Aorta (tissue), 5 donors: ENCODE measurements at regions not wholly inside any gene's neighbourhood (a gene's known extent, or its start where the extent isn't known, plus 50 kb on each side); places are given as distances from the start of the nearest gene placed in this dataset.

Experiments used
- ATAC-seq: fragments of 200-7000 bp; cut with Tn5 transposase; one replicate; pipeline ENCODE4 v1.9.1; 2022; ENCODE audit warnings: moderate library complexity; ENCODE audit not compliant: low FRiP score
- DNase-seq, 2 donors: peaks; one replicate each; pipeline ENCODE4 v3.0.0-alpha.2; 2020
- H3K27ac ChIP-seq, 2 donors: one replicate each; pipeline ENCODE4 v1.5.1; 2013; ENCODE audit warnings: low read length in 2 of 2, mild to moderate bottlenecking in 2 of 2, moderate library complexity in 2 of 2, control low read depth in 1 of 2, inconsistent platforms in 1 of 2, low read depth in 1 of 2
- H3K27me3 ChIP-seq, 2 donors: one replicate each; pipeline ENCODE4 v1.6.1; 2013; ENCODE audit warnings: control low read depth in 1 of 2, low read length in 1 of 2, mild to moderate bottlenecking in 1 of 2, moderate library complexity in 1 of 2; ENCODE audit not compliant: insufficient read depth in 2 of 2, control insufficient read depth in 1 of 2
- H3K36me3 ChIP-seq, 2 donors: one replicate each; pipeline ENCODE4 v1.6.1; 2013; ENCODE audit warnings: control low read depth in 1 of 2, low read length in 1 of 2, mild to moderate bottlenecking in 1 of 2; ENCODE audit not compliant: insufficient read depth in 2 of 2, control insufficient read depth in 1 of 2
- H3K4me1 ChIP-seq, 2 donors: one replicate each; pipeline ENCODE4 v1.6.1; 2013; ENCODE audit warnings: low read length in 2 of 2, control low read depth in 1 of 2, mild to moderate bottlenecking in 1 of 2, moderate library complexity in 1 of 2; ENCODE audit not compliant: insufficient read depth in 2 of 2, control insufficient read depth in 1 of 2
- H3K4me3 ChIP-seq, 2 donors: one replicate each; pipeline ENCODE4 v1.5.1; 2013; ENCODE audit warnings: low read length in 2 of 2, control low read depth in 1 of 2, mild to moderate bottlenecking in 1 of 2
- H3K9me3 ChIP-seq: one replicate; pipeline ENCODE4 v1.6.1; 2013; ENCODE audit warnings: mild to moderate bottlenecking, low read length; ENCODE audit not compliant: control insufficient read depth
- WGBS, 2 donors: extraction: QIAGEN DNeasy Blood & Tissue Kit; methylation state at CpG; one replicate each; pipeline ENCODE4 v1.1.7; 2013; 5-methylcytosine and 5-hydroxymethylcytosine counted together
- intact Hi-C, 2 donors: fragments of 100-400 bp; cut with DNase I; formaldehyde crosslinking; loops; one replicate each; pipeline versions ENCODE4 v1.14.2 to v1.15.0; 2022
- donor health status: healthy with polysubstance abuse.
- donor health status: Bipolar disorder and iron deficiency.
- donor health status: DM: no; HTN: no; CAD: no.
- donor health status: DM: no; HTN: no; CAD: no.
- donor health status: DM: yes; HTN: yes; CAD: no.

GRCh38 chr9:129491487-129491855 is 129.4 kb downstream of the C9orf50 start:
- no peaks in the 10 kb centered on the region for H3K4me1 ChIP-seq
- no peaks in the 10 kb centered on the region for H3K27me3 ChIP-seq
- H3K27ac ChIP-seq = peak overlapping the region; percentile 49 to 98
- H3K4me3 ChIP-seq = no peak overlapping the region
- H3K36me3 ChIP-seq = no peaks in the 10 kb centered on the region
- intact Hi-C loops = no loop called here
- DNase-seq (peak; percentile 81 to 82), ATAC-seq (no peak)
- WGBS, 2 donors = 36 to 37% methylated on average over 8 of the region's 8 CpGs
- no peaks in the 10 kb centered on the region for H3K9me3 ChIP-seq

DNA sequence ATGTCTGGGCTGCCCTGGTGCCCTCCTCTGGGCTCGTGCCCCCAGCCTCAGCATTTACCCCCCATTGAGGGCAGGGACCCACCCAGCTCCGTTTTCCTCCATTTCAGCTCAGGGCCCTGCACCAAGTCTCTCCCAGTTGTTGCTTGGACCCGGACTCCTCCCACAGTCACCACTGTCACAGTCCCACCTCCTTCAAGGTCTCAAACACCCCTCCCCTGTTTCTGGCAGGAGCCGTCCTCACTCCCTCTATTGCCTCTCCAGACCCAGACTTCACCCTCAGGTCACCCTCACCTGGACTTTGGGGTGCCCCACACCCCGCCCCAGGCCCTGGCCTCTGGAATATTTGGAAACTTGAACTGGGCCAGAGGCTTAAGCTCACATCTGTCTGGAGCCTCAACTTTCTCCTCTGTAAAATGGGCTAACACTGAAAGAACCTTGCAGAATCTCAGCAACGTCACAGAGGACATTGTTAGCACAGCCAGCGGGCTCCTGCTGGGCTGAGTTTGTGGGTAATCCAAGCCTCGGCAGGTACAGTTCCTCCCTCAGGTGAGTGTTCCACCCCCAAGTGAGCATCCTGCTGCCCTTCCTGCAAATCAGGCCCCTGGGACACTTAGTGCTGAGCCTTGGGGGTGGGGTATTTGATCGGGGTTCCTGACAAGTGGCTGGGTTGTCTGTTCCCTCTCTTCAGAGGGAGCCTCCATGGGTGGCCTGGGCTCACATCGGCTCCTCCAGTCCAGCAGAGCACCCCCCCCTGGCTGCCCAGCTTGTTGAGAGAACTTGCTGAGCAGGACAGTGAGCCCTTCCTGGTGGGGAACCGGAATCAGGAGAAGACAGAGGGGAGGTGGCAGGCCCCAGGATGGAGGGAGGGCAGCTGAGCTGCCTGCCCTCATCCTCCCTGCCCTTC is 130.1 kb downstream of the C9orf50 start:
- ATAC-seq = no peak

DNA sequence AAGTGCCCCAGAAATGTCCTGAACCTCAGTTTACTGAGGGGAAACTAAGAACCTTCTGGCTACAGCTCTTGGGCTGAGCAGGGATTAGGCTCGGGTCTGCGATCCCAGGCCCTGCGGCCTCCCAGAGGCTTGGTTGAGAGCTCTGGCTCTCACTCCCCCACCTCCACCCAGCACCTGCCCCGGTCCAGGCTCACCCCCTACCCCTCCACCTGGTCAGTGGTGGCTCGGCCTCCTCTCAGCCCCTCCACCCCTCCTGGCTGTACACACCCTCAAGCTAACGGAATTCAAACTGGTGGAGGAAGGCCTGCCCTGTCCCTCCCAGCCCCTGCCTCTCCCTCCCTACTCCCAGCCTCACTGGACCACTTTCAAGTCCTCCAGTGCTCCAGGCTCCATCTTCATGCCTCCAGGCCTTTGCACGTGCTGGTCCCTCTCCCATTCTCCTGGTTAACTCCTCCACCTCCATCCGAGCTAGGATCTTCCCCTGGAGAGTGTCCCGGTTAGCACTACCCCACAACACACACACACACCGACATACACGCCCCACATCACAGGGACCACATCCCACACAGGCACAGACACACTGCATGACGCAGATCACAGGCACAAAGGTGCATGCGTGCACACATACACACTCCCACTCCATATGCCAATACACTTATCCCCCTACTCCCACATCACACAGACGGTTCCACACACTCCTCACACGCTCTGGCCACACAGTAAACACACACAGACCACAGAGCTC is 130.9 kb downstream of the C9orf50 start:
- H3K4me3 ChIP-seq = no peak overlapping the region
- no peaks in the 10 kb centered on the region for H3K36me3 ChIP-seq
- H3K27ac ChIP-seq = peak overlapping the region; percentile 73 to 98
- 13 to 17% methylated on average over 15 of the region's 15 CpGs for WGBS, 2 donors
- no peaks in the 10 kb centered on the region for H3K4me1 ChIP-seq
- H3K27me3 ChIP-seq = no peaks in the 10 kb centered on the region
- intact Hi-C loops = no loop called here
- H3K9me3 ChIP-seq = no peaks in the 10 kb centered on the region
- DNase-seq (no peak), ATAC-seq (no peak)

More for the DNA sequence above, 130.1 kb downstream of the C9orf50 start:
- Histone ChIP-seq H3K9me3 (no peaks in the 10 kb centered on the region), H3K4me1 (no peaks in the 10 kb centered on the region), H3K36me3 (no peaks in the 10 kb centered on the region), H3K27me3 (no peaks in the 10 kb centered on the region), H3K4me3 (no peak overlapping the region), H3K27ac (peak overlapping the region; percentile 49 to 98)
- DNase-seq = no peak
- intact Hi-C loops = no loop called here
- 30 to 31% methylated on average over 11 of the region's 11 CpGs for WGBS, 2 donors

DNA sequence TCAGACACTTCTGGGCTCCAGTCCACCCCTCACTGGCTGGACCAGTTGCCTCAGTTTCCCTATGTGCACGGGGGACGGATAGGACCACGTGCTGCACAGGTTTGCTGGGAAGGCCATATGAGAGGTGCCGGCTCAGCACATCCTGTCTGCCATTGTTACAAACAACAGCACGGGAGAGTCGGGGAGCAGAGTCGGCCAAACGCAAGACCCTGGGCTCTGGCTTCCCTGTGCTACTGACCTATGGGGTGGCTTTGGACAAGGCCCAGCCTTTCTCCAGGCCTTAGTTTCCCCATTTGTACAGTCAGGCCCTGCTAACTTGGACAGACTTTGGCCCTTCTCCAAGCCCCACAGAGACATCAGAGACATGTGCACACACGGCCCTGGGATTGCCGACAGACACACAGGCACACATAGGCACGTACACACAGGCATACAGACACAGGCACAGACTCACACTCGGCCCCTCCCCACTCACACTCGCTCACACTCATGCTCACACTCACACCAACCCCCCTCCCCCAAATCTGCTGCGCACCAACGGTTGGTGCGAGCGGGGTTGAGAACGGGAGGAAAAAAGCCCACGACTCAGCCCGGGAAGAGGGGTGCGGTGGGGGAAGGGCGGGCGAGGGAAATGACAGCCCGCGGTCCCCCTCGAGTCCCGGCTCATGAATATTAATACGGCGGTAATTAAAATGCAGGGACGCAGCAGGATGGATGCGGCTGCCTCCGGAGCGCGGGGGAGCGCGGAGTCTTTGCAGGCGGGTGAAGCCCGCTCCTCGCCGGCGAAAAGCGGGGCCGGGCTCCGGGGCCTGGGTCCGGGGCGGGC is 133.0 kb downstream of the C9orf50 start:
- ATAC-seq (peak; percentile 24), DNase-seq (peak; percentile 82 to 85)
- 3% methylated on average over 44 to 46 of the region's 46 CpGs for WGBS, 2 donors
- Histone ChIP-seq H3K4me3 (no peak overlapping the region), H3K9me3 (no peaks in the 10 kb centered on the region), H3K4me1 (no peaks in the 10 kb centered on the region), H3K27ac (peak overlapping the region; percentile 95 to 99), H3K36me3 (no peaks in the 10 kb centered on the region), H3K27me3 (no peaks in the 10 kb centered on the region)
- intact Hi-C loops = loop anchor here (2.0 kb wide), 2 partner anchors 121 to 313 kb away; no protein-coding TSS in a partner anchor

- DNase-seq (peak; percentile 95 to 96), ATAC-seq (peak; percentile 55)
- Histone ChIP-seq H3K27ac (peak overlapping the region; percentile 95 to 99), H3K4me3 (no peak overlapping the region), H3K9me3 (no peaks in the 10 kb centered on the region), H3K36me3 (no peaks in the 10 kb centered on the region), H3K4me1 (no peaks in the 10 kb centered on the region), H3K27me3 (no peaks in the 10 kb centered on the region)
- WGBS, 2 donors = 9 to 17% methylated on average over 12 to 13 of the region's 13 CpGs
- intact Hi-C loops = loop anchor here (1.0 to 2.0 kb wide), 3 partner anchors 27 to 312 kb away; no protein-coding TSS in a partner anchor
Measured at GRCh38 chr9:129486756-129487657, 133.9 kb downstream of the C9orf50 start.

DNA sequence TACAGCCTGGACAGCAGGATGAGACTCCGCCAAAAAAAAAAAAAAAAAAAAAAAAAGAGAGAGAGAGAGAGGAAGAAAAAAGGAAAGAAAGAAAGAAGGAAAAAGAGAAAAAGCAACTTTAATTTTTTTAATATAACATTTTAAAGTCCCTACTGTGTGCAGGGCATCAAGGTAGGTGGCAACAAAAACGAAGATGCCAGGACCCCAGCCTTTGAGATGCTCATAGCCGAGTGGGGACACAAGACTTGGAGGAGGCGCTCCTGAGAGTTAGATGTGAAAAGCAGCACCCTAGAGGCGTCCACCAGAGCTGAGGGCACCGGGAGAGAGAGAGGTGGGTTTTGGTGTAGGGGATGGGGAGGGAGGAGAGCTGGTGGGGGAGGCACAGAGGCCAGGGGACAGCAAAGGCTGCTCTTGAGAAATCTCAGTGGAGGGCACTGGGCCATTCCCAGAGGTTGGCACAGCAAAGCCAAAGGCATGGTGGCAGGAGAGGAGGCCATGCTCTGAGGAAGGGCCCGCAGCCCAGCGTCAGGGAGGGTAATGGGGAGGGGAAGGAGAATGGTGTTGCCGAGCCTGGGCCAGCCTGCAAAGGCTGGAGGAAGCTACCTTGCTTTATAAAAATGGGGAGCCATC is 135.6 kb downstream of the C9orf50 start:
- intact Hi-C loops = no loop called here
- Histone ChIP-seq H3K27ac (peak overlapping the region; percentile 99), H3K4me3 (no peak overlapping the region), H3K4me1 (no peaks in the 10 kb centered on the region), H3K27me3 (no peaks in the 10 kb centered on the region), H3K9me3 (no peaks in the 10 kb centered on the region), H3K36me3 (no peaks in the 10 kb centered on the region)
- DNase-seq = no peak
- ATAC-seq = no peak
- 37 to 39% methylated on average over 9 of the region's 9 CpGs for WGBS, 2 donors

GRCh38 chr9:129484352-129485000 is 136.4 kb downstream of the C9orf50 start:
- WGBS, 2 donors = 38 to 44% methylated on average over 11 of the region's 11 CpGs
- no peaks in the 10 kb centered on the region for H3K4me1 ChIP-seq
- ATAC-seq (no peak), DNase-seq (no peak)
- peak overlapping the region; percentile 99 for H3K27ac ChIP-seq
- H3K4me3 ChIP-seq = no peak overlapping the region
- H3K27me3 ChIP-seq = no peaks in the 10 kb centered on the region
- H3K9me3 ChIP-seq = no peaks in the 10 kb centered on the region
- intact Hi-C loops = loop anchor here in 1 of 2 donors (5.0 kb wide), 2 partner anchors 72 to 152 kb away; no protein-coding TSS in a partner anchor
- H3K36me3 ChIP-seq = no peaks in the 10 kb centered on the region
